ENCODE measurements at regions not wholly inside any gene's neighbourhood (a gene's known extent, or its start where the extent isn't known, plus 50 kb on each side); places are given as distances from the start of the nearest gene placed in this dataset.

DNA sequence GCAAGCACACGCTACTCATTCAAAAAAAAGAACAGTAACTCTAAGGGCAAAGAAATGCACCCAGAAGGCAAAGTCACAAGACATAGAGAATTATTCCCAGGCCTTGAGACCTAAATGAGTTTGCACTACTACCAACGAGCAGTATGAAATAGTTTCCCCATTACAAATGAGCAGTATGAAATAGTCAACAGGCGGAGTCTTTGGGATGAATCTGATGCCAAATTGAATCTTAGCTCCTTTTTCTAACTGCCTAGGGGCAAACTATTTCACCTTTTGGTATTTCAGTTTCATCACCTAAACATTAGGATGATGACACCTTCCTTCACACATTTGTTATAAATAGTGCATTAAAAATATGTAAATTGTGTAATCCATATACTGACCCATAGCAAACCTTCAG lies 213.0 kb upstream of the FAT4 start:
- H3K27ac ChIP-seq = no peak overlapping the region
- TF ChIP-seq, protein P1, sequence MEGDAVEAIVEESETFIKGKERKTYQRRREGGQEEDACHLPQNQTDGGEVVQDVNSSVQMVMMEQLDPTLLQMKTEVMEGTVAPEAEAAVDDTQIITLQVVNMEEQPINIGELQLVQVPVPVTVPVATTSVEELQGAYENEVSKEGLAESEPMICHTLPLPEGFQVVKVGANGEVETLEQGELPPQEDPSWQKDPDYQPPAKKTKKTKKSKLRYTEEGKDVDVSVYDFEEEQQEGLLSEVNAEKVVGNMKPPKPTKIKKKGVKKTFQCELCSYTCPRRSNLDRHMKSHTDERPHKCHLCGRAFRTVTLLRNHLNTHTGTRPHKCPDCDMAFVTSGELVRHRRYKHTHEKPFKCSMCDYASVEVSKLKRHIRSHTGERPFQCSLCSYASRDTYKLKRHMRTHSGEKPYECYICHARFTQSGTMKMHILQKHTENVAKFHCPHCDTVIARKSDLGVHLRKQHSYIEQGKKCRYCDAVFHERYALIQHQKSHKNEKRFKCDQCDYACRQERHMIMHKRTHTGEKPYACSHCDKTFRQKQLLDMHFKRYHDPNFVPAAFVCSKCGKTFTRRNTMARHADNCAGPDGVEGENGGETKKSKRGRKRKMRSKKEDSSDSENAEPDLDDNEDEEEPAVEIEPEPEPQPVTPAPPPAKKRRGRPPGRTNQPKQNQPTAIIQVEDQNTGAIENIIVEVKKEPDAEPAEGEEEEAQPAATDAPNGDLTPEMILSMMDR (conservative IDR thresholded peaks at IDR 0.05) = no peak
- TF ChIP-seq ZFX (IDR thresholded peaks at IDR 0.05) = no peak

DNA sequence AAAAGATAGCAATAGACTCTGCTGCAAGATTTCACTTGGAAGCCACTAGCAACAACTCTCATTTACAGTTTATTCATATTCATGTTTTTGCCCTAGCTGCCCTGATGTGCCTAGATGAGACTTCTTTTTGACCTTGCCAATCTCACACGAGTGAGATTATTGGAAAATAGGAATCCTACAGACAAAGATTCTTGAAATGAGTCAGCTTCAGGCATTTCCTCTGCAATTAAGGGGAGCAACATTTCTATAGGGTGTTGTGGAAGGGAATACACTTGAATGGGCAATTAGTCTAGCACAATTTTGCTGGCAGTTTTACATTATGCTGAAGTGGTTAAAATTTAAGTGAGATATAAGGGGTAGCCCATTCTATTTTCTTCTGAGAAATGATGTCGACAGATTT lies 217.0 kb upstream of the FAT4 start:
- no peak for TF ChIP-seq ZFX (IDR thresholded peaks at IDR 0.05)
- TF ChIP-seq, protein P1 (conservative IDR thresholded peaks at IDR 0.05) = no peak
- no peak overlapping the region for H3K27ac ChIP-seq

DNA sequence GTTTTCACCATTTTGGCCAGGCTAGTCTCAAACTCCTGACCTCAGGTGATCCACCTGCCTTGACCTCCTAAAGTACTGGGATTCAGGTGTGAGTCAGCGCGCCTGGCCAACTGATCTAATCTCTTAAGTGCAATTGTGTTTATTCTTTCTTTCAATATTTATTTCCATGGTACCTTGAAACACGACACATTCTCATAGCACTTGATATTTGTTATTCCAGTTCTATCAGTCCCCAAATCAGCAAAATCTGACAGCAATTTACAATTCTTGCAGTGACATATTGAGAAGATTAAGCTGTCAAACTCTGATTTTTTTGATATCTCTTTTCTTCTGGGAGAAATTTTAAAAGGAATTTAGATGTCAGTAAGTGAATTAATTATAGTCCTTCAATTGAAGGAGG lies 218.1 kb upstream of the FAT4 start:
- no peak overlapping the region for H3K27ac ChIP-seq
- TF ChIP-seq, protein P1 (conservative IDR thresholded peaks at IDR 0.05) = no peak
- no peak for TF ChIP-seq ZFX (IDR thresholded peaks at IDR 0.05)

DNA sequence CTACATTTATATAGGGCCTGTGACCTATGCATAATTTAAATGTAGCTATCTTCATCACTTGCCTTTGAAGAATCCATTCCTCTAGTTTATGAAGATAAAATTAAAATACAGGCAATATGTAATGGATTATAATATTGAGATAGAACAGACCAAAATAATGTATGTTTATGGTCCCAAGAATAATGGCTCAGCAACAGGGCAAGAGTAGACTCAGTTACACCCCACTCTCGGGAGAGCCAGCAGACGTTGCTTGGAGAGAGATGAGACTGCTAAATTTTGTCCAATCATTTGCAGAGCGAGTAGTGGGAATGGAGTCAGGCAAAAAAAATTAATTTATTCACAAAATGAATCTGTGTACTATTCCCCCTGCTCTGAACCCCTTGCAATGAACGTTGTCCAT lies 223.2 kb upstream of the FAT4 start:
- no peak overlapping the region for H3K27ac ChIP-seq
- TF ChIP-seq, protein P1 (conservative IDR thresholded peaks at IDR 0.05) = no peak
- no peak for TF ChIP-seq ZFX (IDR thresholded peaks at IDR 0.05)

DNA sequence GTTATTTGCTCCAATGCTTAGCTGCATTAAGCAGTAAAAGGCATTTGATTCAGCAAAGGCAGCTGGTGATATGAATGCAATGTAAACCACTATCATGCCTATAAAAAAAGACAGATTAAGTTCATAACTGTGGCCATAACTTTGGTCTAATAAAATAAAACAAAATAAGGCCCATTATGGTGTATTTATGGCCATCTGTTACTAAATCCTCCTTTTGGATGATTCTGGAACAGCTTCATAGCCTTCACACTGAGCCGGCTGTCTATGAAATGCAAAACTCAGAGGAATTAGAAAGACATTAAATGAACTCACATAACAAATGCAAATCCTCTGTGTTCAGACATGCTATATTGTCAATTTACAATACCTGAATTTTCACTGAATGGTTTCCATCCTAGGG lies 223.7 kb upstream of the FAT4 start:
- no peak overlapping the region for H3K27ac ChIP-seq
- no peak for TF ChIP-seq ZFX (IDR thresholded peaks at IDR 0.05)
- TF ChIP-seq, protein P1 (conservative IDR thresholded peaks at IDR 0.05) = no peak

DNA sequence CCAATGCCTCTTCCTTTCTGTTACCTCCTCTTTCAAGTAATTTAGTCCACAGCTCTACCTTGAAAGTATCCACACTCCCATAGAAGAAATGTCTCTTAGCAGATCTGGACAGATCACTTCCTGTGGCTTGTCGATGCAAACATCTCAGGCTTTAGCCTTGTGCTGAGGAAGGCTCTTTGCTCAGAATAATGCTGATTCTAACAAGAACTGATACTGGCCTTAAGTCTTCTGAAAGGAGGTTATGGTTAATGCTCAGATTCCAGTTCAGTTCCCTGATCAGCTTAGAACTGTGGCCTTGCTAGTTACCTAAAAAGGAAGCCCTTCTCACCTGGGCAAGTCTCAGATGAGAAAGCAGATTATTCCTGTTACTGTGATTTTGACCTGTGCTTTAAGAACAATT lies 230.1 kb upstream of the FAT4 start:
- H3K27ac ChIP-seq = no peak overlapping the region
- TF ChIP-seq, protein P1 (conservative IDR thresholded peaks at IDR 0.05) = no peak
- no peak for TF ChIP-seq ZFX (IDR thresholded peaks at IDR 0.05)

DNA sequence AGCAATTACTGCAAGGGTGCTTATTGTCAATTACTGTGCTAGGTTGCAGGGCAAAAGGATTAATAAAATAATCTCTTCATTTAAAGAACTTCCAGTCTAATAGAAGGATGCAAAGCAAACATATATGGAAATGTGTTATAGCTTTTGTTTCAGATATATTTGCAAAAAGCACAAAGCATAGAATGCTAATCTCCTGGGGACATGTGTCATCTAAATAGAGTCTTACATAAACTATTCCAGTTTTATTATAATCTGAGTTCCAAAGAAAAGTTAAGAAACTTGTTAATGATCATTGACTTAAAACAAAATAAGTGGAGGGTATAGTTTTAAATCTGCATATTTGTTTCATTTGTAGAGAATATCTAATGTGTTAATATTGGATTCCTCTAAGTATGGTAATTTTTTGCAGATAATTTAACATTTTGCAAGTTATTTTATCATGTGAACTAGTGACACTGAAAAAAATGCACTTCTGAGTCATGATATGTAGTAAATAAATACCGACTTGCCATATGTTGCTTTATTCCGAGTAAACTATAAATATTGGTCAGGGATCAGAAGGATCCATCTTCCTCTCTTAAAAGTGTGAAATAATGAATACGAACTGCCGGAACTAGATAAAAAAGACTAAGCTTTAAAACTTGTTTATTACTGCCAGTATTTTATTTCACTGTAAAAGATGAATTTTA lies 231.9 kb upstream of the FAT4 start:
- no peak overlapping the region for H3K27ac ChIP-seq
- TF ChIP-seq, protein P1 (conservative IDR thresholded peaks at IDR 0.05) = no peak
- TF ChIP-seq ZFX (IDR thresholded peaks at IDR 0.05) = no peak
